ENCODE measurements at regions not wholly inside any gene's neighbourhood (a gene's known extent, or its start where the extent isn't known, plus 50 kb on each side); places are given as distances from the start of the nearest gene placed in this dataset.
"Not testable (repeated sequence)": the region's sequence is repeated elsewhere in the genome, so short reads cannot be mapped to it uniquely, and the experiment has no call there.

- in situ Hi-C loops (cut with MboI; ENCODE audit: low sequenced_read_pairs): no loop called here
Measured at GRCh38 chr12:85626001-85626783, 210.0 kb downstream of the RASSF9 start.

GRCh38 chr12:85626784-85627171 lies 209.4 kb downstream of the RASSF9 start:
- in situ Hi-C loops (cut with MboI; ENCODE audit: low sequenced_read_pairs): no loop called here

GRCh38 chr12:85627584-85627983 lies 208.6 kb downstream of the RASSF9 start:
- in situ Hi-C loops (cut with MboI; ENCODE audit: low sequenced_read_pairs): no loop called here

- in situ Hi-C loops (cut with MboI; ENCODE audit: low sequenced_read_pairs): not testable (repeated sequence)
Measured at GRCh38 chr12:85628562-85628961, 207.6 kb downstream of the RASSF9 start.

- in situ Hi-C loops (cut with MboI; ENCODE audit: low sequenced_read_pairs): no loop called here
Measured at GRCh38 chr12:85630851-85631250, 205.4 kb downstream of the RASSF9 start.

- in situ Hi-C loops (cut with MboI; ENCODE audit: low sequenced_read_pairs): no loop called here
Measured at GRCh38 chr12:85632390-85632789, 203.8 kb downstream of the RASSF9 start.

- in situ Hi-C loops (cut with MboI; ENCODE audit: low sequenced_read_pairs): no loop called here
Measured at GRCh38 chr12:85633491-85633890, 202.7 kb downstream of the RASSF9 start.

GRCh38 chr12:85639834-85640233 lies 196.4 kb downstream of the RASSF9 start:
- in situ Hi-C loops (cut with MboI; ENCODE audit: low sequenced_read_pairs): no loop called here

- in situ Hi-C loops (cut with MboI; ENCODE audit: low sequenced_read_pairs): no loop called here
Measured at GRCh38 chr12:85641796-85642195, 194.4 kb downstream of the RASSF9 start.

GRCh38 chr12:85642288-85642687 lies 193.9 kb downstream of the RASSF9 start:
- in situ Hi-C loops (cut with MboI; ENCODE audit: low sequenced_read_pairs): no loop called here

- in situ Hi-C loops (cut with MboI; ENCODE audit: low sequenced_read_pairs): no loop called here
Measured at GRCh38 chr12:85642808-85643207, 193.4 kb downstream of the RASSF9 start.

GRCh38 chr12:85644508-85644907 lies 191.7 kb downstream of the RASSF9 start:
- in situ Hi-C loops (cut with MboI; ENCODE audit: low sequenced_read_pairs): no loop called here

- in situ Hi-C loops (cut with MboI; ENCODE audit: low sequenced_read_pairs): no loop called here
Measured at GRCh38 chr12:85653731-85654455, 182.3 kb downstream of the RASSF9 start.

- in situ Hi-C loops (cut with MboI; ENCODE audit: low sequenced_read_pairs): no loop called here
Measured at GRCh38 chr12:85654456-85654840, 181.8 kb downstream of the RASSF9 start.

GRCh38 chr12:85656561-85656960 lies 179.6 kb downstream of the RASSF9 start:
- in situ Hi-C loops (cut with MboI; ENCODE audit: low sequenced_read_pairs): no loop called here

GRCh38 chr12:85657251-85657650 lies 179.0 kb downstream of the RASSF9 start:
- in situ Hi-C loops (cut with MboI; ENCODE audit: low sequenced_read_pairs): no loop called here

- in situ Hi-C loops (cut with MboI; ENCODE audit: low sequenced_read_pairs): no loop called here
Measured at GRCh38 chr12:85657836-85658630, 178.2 kb downstream of the RASSF9 start.

- in situ Hi-C loops (cut with MboI; ENCODE audit: low sequenced_read_pairs): no loop called here
Measured at GRCh38 chr12:85659754-85660530, 176.3 kb downstream of the RASSF9 start.

GRCh38 chr12:85661461-85662206 lies 174.6 kb downstream of the RASSF9 start:
- in situ Hi-C loops (cut with MboI; ENCODE audit: low sequenced_read_pairs): no loop called here

- in situ Hi-C loops (cut with MboI; ENCODE audit: low sequenced_read_pairs): no loop called here
Measured at GRCh38 chr12:85662207-85662602, 174.0 kb downstream of the RASSF9 start.
